Myocyte (in vitro differentiated cells): ENCODE measurements at regions not wholly inside any gene's neighbourhood (a gene's known extent, or its start where the extent isn't known, plus 50 kb on each side); places are given as distances from the start of the nearest gene placed in this dataset.
"Not testable (repeated sequence)": the region's sequence is repeated elsewhere in the genome, so short reads cannot be mapped to it uniquely, and the experiment has no call there.

Experiments used
- DNase-seq: peaks from one replicate; pipeline ENCODE4 v3.0.0-alpha.2; 2012; ENCODE audit warnings: low read depth

DNA sequence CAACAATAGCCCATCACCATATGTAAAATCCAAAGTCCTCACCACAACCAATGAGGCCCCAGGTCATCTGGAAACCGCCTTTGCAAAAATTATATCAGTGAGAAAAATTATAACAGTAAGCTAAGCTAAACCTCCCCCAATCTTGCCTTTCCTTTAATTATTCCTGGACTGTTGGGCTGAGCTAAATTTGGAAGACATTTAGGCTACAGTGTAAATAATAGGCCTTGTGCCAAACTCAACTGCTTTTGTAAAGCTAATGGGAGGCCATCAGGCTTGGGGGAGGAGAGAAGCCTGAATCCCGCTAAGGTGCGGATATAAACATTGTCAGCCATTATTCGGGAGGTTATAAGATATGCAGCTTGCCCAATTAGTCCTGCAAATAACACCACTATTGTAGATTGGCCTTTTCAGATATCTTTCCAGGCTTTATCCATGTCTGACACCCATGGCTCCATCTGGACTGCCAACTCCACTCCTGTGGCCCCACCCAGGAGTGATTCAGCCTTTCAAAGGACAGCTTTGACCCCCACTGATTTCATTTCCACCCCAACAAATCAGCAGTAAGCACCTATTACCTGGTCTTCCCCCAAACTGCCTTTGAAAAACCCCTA, 53.0 kb upstream of the CA12 start:
- DNase-seq: no peak

DNA sequence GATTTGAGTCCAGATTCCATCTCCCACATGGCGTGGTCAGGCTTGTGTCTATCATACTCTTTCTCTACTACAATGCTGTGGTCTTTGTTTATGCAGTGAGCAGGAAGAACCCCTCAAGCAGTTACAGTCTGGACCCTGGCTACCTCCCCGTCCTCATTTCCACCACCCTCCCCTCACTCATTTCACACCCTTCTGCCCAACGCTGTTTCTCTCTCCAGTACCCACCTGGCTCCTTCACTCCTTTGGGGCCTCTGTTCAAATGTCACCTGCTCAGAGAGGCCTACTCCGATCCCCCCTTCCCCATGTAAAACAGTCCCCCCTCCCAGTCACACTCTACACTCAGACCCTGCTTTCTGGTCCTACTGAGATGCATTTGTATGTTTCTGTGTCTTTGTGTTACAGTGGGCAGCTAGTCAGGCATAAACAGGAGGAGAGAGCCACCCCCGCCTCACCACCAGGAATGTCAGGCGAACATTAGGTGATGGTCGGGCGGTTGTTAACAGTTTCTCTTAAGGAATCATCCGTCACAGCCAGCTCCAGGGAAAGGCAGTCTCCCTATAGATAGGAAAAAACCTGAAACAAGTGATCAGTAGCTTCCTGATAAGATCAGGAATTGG, 53.7 kb upstream of the CA12 start:
- DNase-seq: no peak

DNA sequence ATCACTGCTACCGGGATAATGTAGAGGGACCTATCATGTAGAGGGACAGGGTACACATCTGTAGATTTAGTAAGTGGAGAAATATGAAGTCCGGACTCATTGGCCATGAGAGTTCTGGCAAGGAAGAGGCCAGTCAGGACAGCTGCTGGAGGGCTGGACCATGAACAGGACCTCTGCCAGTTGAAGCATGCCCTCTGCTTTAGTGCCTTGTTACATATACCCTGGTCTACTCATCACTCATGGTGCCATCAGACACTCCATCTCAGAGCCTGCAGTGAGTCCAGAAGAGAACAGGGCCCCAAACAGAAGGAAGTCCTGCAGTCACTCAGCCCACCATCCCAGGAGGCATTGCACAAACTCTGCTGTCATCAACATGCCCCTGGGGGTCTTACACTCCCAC, 54.7 kb upstream of the CA12 start:
- peak; percentile 45 for DNase-seq

GRCh38 chr15:63436872-63437375, 55.3 kb upstream of the CA12 start:
- peak; percentile 80 for DNase-seq

DNA sequence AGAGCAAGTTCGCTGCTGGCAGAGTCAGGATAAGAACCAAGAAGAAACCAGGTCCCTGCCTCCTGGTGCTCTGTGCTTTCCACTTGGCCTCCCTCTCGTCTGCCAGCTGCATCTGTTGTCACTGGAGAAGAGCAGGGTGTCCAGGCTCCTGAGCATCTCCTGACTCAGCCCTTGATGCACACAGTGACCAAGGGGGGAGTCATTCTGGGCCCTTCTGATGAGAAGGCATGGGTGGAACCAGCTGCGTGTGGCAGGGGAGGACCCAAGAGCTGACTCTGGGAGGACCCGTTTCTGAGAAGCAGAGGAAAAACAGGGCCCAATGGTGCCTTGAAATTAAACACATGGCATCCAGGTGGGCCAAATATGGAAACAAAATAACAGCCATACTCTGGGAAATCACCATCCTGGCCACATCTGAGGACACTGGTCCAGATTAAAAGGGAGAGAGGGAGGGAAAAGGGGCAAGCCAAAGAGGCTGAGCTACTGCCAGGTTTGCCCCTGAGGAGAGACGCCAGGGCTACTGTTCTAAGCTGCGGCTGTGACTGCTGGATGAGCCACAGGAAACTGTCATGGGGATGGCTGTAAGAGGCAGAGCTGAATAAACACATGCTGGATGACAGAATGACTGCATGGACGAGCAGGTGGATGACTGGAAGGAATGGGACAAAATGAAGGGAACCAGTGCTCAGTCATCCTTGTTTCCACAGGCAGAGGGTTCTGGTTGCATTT, 58.1 kb upstream of the CA12 start:
- peak; percentile 69 for DNase-seq

DNA sequence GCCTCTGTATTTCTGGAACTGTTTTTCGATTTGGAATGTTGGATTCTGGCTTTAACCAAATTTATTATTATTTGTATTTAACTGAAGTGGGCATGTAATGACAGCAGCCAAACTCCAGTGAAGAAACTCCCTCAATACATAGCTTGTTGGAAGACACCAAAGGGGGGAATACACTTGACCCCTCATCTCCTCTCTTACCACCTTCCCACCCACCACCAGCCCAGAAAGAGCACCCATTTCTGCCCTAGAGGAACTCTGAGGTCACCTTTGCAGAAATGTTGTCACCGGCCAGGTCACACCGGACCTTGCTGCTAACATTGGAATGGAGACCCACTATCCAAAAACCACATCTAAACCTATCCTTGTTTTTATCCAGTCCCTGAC, 58.6 kb upstream of the CA12 start:
- DNase-seq: no peak

DNA sequence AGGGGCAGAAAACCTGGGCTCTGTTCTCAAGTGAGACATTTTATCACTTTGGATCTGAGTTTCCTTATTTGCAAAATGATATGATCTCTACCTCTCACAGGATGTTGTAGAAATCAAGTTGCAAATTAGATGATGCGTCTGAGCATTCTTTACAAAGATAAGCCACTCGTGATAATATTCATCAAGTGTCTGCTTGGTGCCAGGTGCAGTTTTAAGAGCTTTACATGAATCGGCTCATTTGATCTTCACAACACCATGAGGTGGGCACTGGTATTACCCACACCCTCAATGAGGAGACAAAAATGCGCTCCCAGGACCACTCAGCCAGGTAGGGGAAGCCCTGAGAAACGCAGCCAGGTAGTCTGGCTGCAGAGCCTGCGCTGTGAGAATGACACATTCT, 59.1 kb upstream of the CA12 start:
- no peak for DNase-seq

- DNase-seq: no peak
These were observed 59.6 kb upstream of the CA12 start for GRCh38 chr15:63441266-63441665.

- DNase-seq: no peak
These were observed 60.4 kb upstream of the CA12 start for GRCh38 chr15:63442080-63442479.

DNA sequence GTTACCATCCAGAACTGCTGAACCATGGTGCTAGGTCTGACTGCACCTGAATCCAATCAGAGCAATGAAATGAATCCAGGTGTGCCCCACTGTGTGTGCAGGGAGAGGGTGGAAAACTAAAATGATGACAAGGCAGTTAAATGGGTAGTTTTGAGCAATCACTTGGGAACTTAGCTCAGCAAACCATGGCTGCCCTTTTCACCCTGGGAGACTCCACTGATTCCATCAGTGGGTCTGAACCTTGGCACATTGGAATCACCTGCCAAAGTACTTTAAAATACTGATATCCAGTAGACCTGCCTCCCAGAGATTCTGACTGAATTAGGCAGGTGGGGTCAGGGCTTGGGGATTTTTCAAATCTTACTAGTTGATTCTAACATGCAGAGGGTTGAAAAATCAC, 59.8 kb upstream of the USP3 start:
- DNase-seq: no peak

GRCh38 chr15:63446255-63446654, 58.1 kb upstream of the USP3 start:
- DNase-seq: no peak

DNA sequence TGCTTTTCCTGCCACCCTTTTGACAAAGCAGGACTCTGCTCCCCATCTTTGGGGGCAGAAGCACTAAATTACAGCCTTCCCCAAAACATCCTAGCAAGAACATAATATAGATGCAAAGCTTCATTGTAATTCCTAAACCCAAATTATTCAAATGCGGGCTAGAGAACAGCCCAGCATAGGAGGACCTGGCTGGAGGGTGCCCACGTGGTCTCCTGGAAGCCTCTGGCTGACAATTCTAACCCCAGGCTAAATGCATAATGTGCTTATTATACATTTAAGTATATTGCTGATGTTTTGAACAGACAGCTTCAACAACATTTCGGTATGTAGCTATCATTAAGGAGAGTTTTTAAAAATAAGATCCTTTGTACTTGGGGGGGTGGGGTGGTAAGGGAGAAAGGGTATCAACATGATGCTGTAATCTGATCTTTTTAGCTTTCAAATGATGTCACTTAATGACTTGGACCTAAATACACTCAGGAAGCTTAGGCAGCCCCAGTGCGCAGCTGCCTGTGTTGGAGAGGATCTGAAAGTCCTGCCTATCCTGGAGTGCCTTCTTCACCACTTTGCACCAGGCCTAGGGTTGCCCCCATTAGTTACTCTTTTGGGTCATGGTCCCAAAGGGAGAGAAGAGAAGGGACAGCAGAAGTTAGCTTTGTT, 57.2 kb upstream of the USP3 start:
- DNase-seq: no peak

- no peak for DNase-seq
These were observed 56.1 kb upstream of the USP3 start for GRCh38 chr15:63448266-63448665.

- DNase-seq: not testable (repeated sequence)
These were observed 55.4 kb upstream of the USP3 start for GRCh38 chr15:63448872-63449555.

DNA sequence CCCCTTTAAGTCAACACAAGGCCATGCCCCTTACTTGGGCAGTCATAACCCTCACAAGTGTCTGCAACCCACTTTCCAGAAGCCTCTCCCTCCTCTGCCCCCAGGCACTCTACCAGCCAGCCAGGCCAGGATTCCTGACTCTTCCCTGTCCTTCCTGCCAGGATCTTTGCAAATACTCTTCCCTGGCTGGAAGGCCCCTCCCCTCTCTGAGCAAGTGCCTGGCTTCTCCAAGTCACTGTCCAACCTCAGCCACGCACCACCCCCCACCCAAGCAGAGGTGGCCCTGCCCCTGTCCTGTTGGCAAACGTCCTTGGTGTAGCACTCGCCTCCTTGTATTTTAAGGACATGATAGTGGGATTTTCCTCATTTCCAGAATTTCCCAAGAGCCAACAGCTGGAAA, 54.7 kb upstream of the USP3 start:
- no peak for DNase-seq

- DNase-seq: no peak
These were observed 53.5 kb upstream of the USP3 start for GRCh38 chr15:63450884-63451225.

- no peak for DNase-seq
These were observed 52.6 kb upstream of the USP3 start for GRCh38 chr15:63451671-63452315.

DNA sequence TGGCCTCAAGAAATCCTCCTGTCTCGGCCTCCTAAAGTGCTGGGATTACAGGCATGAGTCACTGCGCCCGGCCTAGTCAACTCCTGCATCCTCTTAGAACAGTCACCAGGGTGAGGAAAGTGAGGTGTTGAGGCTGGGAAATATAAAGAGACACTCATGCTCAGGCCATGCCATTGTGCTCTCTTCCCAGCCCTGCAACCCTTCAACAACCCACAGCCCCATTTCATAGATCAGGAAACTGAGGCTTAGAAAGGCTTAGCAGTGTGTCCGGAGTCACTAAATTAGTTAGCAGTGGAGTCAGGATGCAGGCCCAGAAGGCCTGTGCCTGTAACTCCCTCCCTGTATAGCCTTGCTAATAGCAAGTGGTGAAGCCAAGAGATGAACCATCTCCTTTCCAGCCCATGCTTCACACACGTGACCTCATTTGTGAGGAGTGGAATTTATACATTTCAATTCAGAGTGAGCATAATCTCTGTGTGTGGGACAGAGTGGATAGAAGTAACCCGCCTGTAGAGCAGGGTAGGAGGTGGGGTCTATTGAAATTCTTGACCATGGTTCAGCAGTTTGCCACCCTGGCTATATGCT, 51.7 kb upstream of the USP3 start:
- no peak for DNase-seq

GRCh38 chr15:63453186-63453905, 51.0 kb upstream of the USP3 start:
- no peak for DNase-seq
